Neuron (in vitro differentiated cells): ENCODE measurements at regions not wholly inside any gene's neighbourhood (a gene's known extent, or its start where the extent isn't known, plus 50 kb on each side); places are given as distances from the start of the nearest gene placed in this dataset.

ENCODE experiments used
- H2AFZ ChIP-seq: one replicate; pipeline ENCODE4 v1.6.1; 2013; ENCODE audit warnings: low read depth, mild to moderate bottlenecking, inconsistent platforms, low read length, moderate library complexity
- H3K27me3 ChIP-seq: one replicate; pipeline ENCODE4 v1.6.1; 2013; ENCODE audit warnings: low read length; ENCODE audit not compliant: insufficient read depth
- H3K36me3 ChIP-seq: one replicate; pipeline ENCODE4 v1.6.1; 2013; ENCODE audit warnings: low read length; ENCODE audit not compliant: insufficient read depth
- H3K4me1 ChIP-seq: one replicate; pipeline ENCODE4 v1.6.1; 2013; ENCODE audit warnings: low read length; ENCODE audit not compliant: insufficient read depth
- H3K4me3 ChIP-seq: 2 replicates; pipeline ENCODE4 v1.5.1; 2013; ENCODE audit warnings: mild to moderate bottlenecking, low read length, moderate library complexity
- H3K9me3 ChIP-seq: one replicate; pipeline ENCODE4 v1.6.1; 2013; ENCODE audit warnings: low read length

GRCh38 chr5:89493414-89493813 is 610.4 kb upstream of the MEF2C start:
- Histone ChIP-seq H3K9me3 (peaks cover 2% of the 10 kb centered on the region), H3K27me3 (no peaks in the 10 kb centered on the region), H3K4me1 (no peaks in the 10 kb centered on the region), H3K36me3 (no peaks in the 10 kb centered on the region), H2AFZ (no peak overlapping the region), H3K4me3 (no peak overlapping the region)

- no peak overlapping the region for H3K4me3 ChIP-seq
Measured at GRCh38 chr5:89484962-89485361, 602.0 kb upstream of the MEF2C start.

GRCh38 chr5:89480406-89481007 is 597.5 kb upstream of the MEF2C start:
- Histone ChIP-seq H3K36me3 (no peaks in the 10 kb centered on the region), H3K4me3 (no peak overlapping the region), H2AFZ (no peak overlapping the region), H3K9me3 (no peaks in the 10 kb centered on the region), H3K27me3 (no peaks in the 10 kb centered on the region), H3K4me1 (no peaks in the 10 kb centered on the region)

More at GRCh38 chr5:89484962-89485361, 602.0 kb upstream of the MEF2C start:
- Histone ChIP-seq H3K27me3 (no peaks in the 10 kb centered on the region), H3K4me1 (peaks cover 4% of the 10 kb centered on the region), H3K9me3 (no peaks in the 10 kb centered on the region), H2AFZ (no peak overlapping the region), H3K36me3 (no peaks in the 10 kb centered on the region)

- Histone ChIP-seq H3K27me3 (no peaks in the 10 kb centered on the region), H3K9me3 (no peaks in the 10 kb centered on the region), H3K4me3 (no peak overlapping the region), H3K4me1 (no peaks in the 10 kb centered on the region), H2AFZ (no peak overlapping the region), H3K36me3 (no peaks in the 10 kb centered on the region)
Measured at GRCh38 chr5:89478851-89479250, 595.9 kb upstream of the MEF2C start.

GRCh38 chr5:89473196-89473595 is 590.2 kb upstream of the MEF2C start:
- Histone ChIP-seq H2AFZ (no peak overlapping the region), H3K9me3 (no peaks in the 10 kb centered on the region), H3K4me1 (no peaks in the 10 kb centered on the region), H3K27me3 (no peaks in the 10 kb centered on the region), H3K36me3 (no peaks in the 10 kb centered on the region), H3K4me3 (no peak overlapping the region)

- no peaks in the 10 kb centered on the region for H3K36me3 ChIP-seq
- no peaks in the 10 kb centered on the region for H3K4me1 ChIP-seq
- no peaks in the 10 kb centered on the region for H3K9me3 ChIP-seq
Measured at GRCh38 chr5:89471541-89471940, 588.6 kb upstream of the MEF2C start.

GRCh38 chr5:89471115-89471514 is 588.1 kb upstream of the MEF2C start:
- no peak overlapping the region for H3K4me3 ChIP-seq
- no peaks in the 10 kb centered on the region for H3K36me3 ChIP-seq
- H2AFZ ChIP-seq: no peak overlapping the region
- no peaks in the 10 kb centered on the region for H3K4me1 ChIP-seq
- no peaks in the 10 kb centered on the region for H3K9me3 ChIP-seq
- no peaks in the 10 kb centered on the region for H3K27me3 ChIP-seq

More at GRCh38 chr5:89471541-89471940, 588.6 kb upstream of the MEF2C start:
- Histone ChIP-seq H3K27me3 (no peaks in the 10 kb centered on the region), H2AFZ (no peak overlapping the region), H3K4me3 (no peak overlapping the region)

GRCh38 chr5:89470658-89471057 is 587.7 kb upstream of the MEF2C start:
- Histone ChIP-seq H3K4me1 (no peaks in the 10 kb centered on the region), H3K36me3 (no peaks in the 10 kb centered on the region), H3K27me3 (no peaks in the 10 kb centered on the region), H3K9me3 (no peaks in the 10 kb centered on the region), H2AFZ (no peak overlapping the region), H3K4me3 (no peak overlapping the region)

- Histone ChIP-seq H3K27me3 (no peaks in the 10 kb centered on the region), H3K36me3 (no peaks in the 10 kb centered on the region), H3K4me3 (no peak overlapping the region), H3K9me3 (no peaks in the 10 kb centered on the region), H2AFZ (no peak overlapping the region), H3K4me1 (no peaks in the 10 kb centered on the region)
Measured at GRCh38 chr5:89458332-89458656, 575.3 kb upstream of the MEF2C start.

- Histone ChIP-seq H3K4me1 (no peaks in the 10 kb centered on the region), H3K9me3 (no peaks in the 10 kb centered on the region), H3K36me3 (no peaks in the 10 kb centered on the region), H3K27me3 (no peaks in the 10 kb centered on the region), H2AFZ (no peak overlapping the region), H3K4me3 (no peak overlapping the region)
Measured at GRCh38 chr5:89457411-89458331, 574.7 kb upstream of the MEF2C start.

- H3K4me3 ChIP-seq: no peak overlapping the region
- no peaks in the 10 kb centered on the region for H3K9me3 ChIP-seq
- H3K27me3 ChIP-seq: no peaks in the 10 kb centered on the region
- H2AFZ ChIP-seq: no peak overlapping the region
- H3K36me3 ChIP-seq: no peaks in the 10 kb centered on the region
- no peaks in the 10 kb centered on the region for H3K4me1 ChIP-seq
Measured at GRCh38 chr5:89452081-89452480, 569.1 kb upstream of the MEF2C start.

- H3K4me1 ChIP-seq: no peaks in the 10 kb centered on the region
- no peak overlapping the region for H3K4me3 ChIP-seq
- no peaks in the 10 kb centered on the region for H3K27me3 ChIP-seq
- no peaks in the 10 kb centered on the region for H3K9me3 ChIP-seq
- H3K36me3 ChIP-seq: no peaks in the 10 kb centered on the region
- no peak overlapping the region for H2AFZ ChIP-seq
Measured at GRCh38 chr5:89451263-89451662, 568.3 kb upstream of the MEF2C start.

- no peak overlapping the region for H3K4me3 ChIP-seq
- no peaks in the 10 kb centered on the region for H3K27me3 ChIP-seq
- H3K4me1 ChIP-seq: no peaks in the 10 kb centered on the region
- H3K36me3 ChIP-seq: no peaks in the 10 kb centered on the region
- H2AFZ ChIP-seq: no peak overlapping the region
- no peaks in the 10 kb centered on the region for H3K9me3 ChIP-seq
Measured at GRCh38 chr5:89450149-89450538, 567.2 kb upstream of the MEF2C start.
